ENCODE measurements at regions not wholly inside any gene's neighbourhood (a gene's known extent, or its start where the extent isn't known, plus 50 kb on each side); places are given as distances from the start of the nearest gene placed in this dataset.

DNA sequence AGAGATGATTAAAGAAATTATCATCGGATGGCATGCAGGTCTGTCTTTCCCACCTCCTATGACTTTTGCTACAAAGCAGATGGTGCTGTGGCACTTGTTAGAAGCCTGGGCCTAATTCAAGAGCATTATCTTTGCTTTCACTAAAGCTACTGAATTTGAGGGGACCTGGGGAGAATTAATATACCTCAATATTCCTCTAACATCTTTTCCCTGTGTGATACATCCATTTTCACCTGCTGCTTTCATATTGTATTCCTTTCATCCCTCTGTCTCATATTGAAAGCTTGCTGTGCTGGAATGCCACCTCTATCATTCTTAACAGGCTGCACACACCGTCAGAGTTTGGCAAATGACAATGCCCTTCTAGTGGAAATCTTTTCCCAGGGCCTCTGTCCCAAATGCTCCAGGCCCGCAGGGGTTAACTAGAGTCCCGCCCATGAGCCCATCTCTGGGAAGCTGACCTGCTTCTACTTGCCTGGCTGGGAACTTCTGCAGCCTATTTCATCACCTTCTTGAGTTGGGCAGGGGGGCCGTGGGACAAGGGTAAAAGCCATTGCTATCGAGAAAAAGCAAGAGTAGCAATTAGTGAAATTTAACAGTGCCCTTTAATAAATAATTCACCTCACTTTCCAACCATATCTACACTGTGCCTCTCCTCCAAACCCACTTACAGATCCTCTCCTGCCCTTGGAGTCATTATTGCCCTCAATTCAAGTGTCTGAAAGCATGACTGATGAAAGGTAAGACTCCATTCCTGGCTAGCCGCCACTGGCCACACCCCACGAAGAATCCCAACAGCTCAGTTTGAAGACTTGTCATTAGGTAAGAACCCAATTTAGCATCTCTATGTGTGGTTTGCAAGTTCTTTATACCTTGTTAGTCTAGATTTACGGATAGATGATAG lies 126.7 kb upstream of the BTG1 start:
- TF ChIP-seq ZNF70 (CRISPR knock-in tag; IDR thresholded peaks at IDR 0.05), result no peak
- TF ChIP-seq OSR1 (CRISPR knock-in tag; IDR thresholded peaks at IDR 0.05), result no peak
- no peak for TF ChIP-seq ZNF8 (CRISPR knock-in tag; IDR thresholded peaks at IDR 0.05)

All from SK-N-SH treated with all-trans-retinoic acid at 6 μM for 48 hours (cell line).